IMR-90 (cell line): ENCODE measurements at regions not wholly inside any gene's neighbourhood (a gene's known extent, or its start where the extent isn't known, plus 50 kb on each side); places are given as distances from the start of the nearest gene placed in this dataset.

ENCODE experiments used
- ATAC-seq: fragments of 200-7000 bp; cut with Tn5 transposase; 2 replicates; pipeline ENCODE4 v1.9.1; 2020; ENCODE audit warnings: low read depth, mild to moderate bottlenecking, moderate library complexity
- BruUV-seq: library from RNA; stranded (reverse); fragments of 400-500 nt; replicated peaks from 2 replicates; lab custom pipeline; 2021; lab: Mats Ljungman, UMichigan
- CTCF ChIA-PET: fragments of 300-600 bp; formaldehyde crosslinking; extraction: SDS; loops from one replicate; lab custom pipeline; 2021; ENCODE audit warnings: antibody characterized with exemption; lab: Yijun Ruan, JAX
- POLR2A ChIA-PET: fragments of 300-600 bp; sonication (Branson Sonifier 250); formaldehyde crosslinking; loops from one replicate; lab custom pipeline; 2022; ENCODE audit warnings: antibody characterized with exemption; ENCODE audit not compliant: unreplicated experiment; lab: Charles Lee
- DNase-seq: peaks from one replicate; pipeline ENCODE4 v3.0.0; 2013
- H2AFZ ChIP-seq: replicated peaks from 2 replicates; pipeline ENCODE3; 2013; ENCODE audit warnings: low read length, mild to moderate bottlenecking; ENCODE audit not compliant: poor library complexity
- H2AK5ac ChIP-seq: 2 replicates; pipeline ENCODE4 v1.6.1; 2013; ENCODE audit warnings: low read depth, low read length, inconsistent platforms
- H2AK9ac ChIP-seq: replicated peaks from 2 replicates; pipeline ENCODE3; 2013; ENCODE audit warnings: mild to moderate bottlenecking, low read depth, low read length, moderate library complexity; ENCODE audit not compliant: poor library complexity
- H2BK120ac ChIP-seq: 2 replicates; pipeline ENCODE4 v1.6.1; 2013; ENCODE audit warnings: low read depth, low read length, inconsistent platforms
- H2BK15ac ChIP-seq: 3 replicates; pipeline ENCODE4 v1.6.1; 2013; ENCODE audit warnings: low read depth, low read length, inconsistent platforms
- H2BK20ac ChIP-seq: 2 replicates; pipeline ENCODE4 v1.6.1; 2013; ENCODE audit warnings: low read depth, mild to moderate bottlenecking, inconsistent platforms, low read length, moderate library complexity
- H2BK5ac ChIP-seq: 2 replicates; pipeline ENCODE4 v1.6.1; 2013; ENCODE audit warnings: mild to moderate bottlenecking, low read depth, low read length, inconsistent platforms; ENCODE audit not compliant: poor library complexity, severe bottlenecking
- H3K14ac ChIP-seq: replicated peaks from 2 replicates; pipeline ENCODE4 v1.6.1; 2013; ENCODE audit warnings: low read depth, low read length, inconsistent platforms
- H3K18ac ChIP-seq: 2 replicates; pipeline ENCODE4 v1.6.1; 2013; ENCODE audit warnings: low read depth, low read length, control low read depth
- H3K23ac ChIP-seq: 2 replicates; pipeline ENCODE4 v1.6.1; 2013; ENCODE audit warnings: low read depth, low read length, inconsistent platforms
- H3K27ac ChIP-seq: 2 replicates; pipeline ENCODE4 v1.5.1; 2013; ENCODE audit warnings: mild to moderate bottlenecking, control low read depth, low read length; ENCODE audit not compliant: insufficient read depth
- H3K27me3 ChIP-seq: 2 replicates; pipeline ENCODE4 v1.6.1; 2013; ENCODE audit warnings: low read length; ENCODE audit not compliant: control insufficient read depth, insufficient read depth
- H3K36me3 ChIP-seq: 2 replicates; pipeline ENCODE4 v1.6.1; 2013; ENCODE audit warnings: low read length, mixed read lengths; ENCODE audit not compliant: control insufficient read depth, insufficient read depth
- H3K4ac ChIP-seq: 2 replicates; pipeline ENCODE4 v1.6.1; 2013; ENCODE audit warnings: low read depth, low read length, inconsistent platforms
- H3K4me1 ChIP-seq: 2 replicates; pipeline ENCODE4 v1.6.1; 2013; ENCODE audit warnings: low read length, mixed read lengths; ENCODE audit not compliant: control insufficient read depth, insufficient read depth
- H3K4me2 ChIP-seq: 2 replicates; pipeline ENCODE4 v1.6.1; 2013; ENCODE audit warnings: low read depth, mild to moderate bottlenecking, control low read depth, low read length, moderate library complexity
- H3K4me3 ChIP-seq: 2 replicates; pipeline ENCODE4 v1.5.1; 2013; ENCODE audit warnings: low read depth, mild to moderate bottlenecking, control low read depth, low read length, moderate library complexity; ENCODE audit not compliant: insufficient read depth
- H3K56ac ChIP-seq: 2 replicates; pipeline ENCODE4 v1.6.1; 2013; ENCODE audit warnings: low read length, inconsistent platforms; ENCODE audit not compliant: insufficient read depth; ENCODE audit errors: extremely low read depth
- H3K79me1 ChIP-seq, 2 experiments: 2 replicates each; pipeline ENCODE4 v1.6.1; 2013; ENCODE audit warnings: low read length in 2 of 2, inconsistent platforms in 1 of 2, low read depth in 1 of 2
- H3K9ac ChIP-seq: 2 replicates; pipeline ENCODE4 v1.6.1; 2013; ENCODE audit warnings: low read depth, low read length, control low read depth
- H3K9me1 ChIP-seq: 2 replicates; pipeline ENCODE4 v1.6.1; 2013; ENCODE audit warnings: low read length, inconsistent platforms; ENCODE audit not compliant: insufficient read depth
- H3K9me3 ChIP-seq: 2 replicates; pipeline ENCODE4 v1.6.1; 2013; ENCODE audit warnings: low read length; ENCODE audit not compliant: control insufficient read depth, insufficient read depth
- H4K20me1 ChIP-seq: 2 replicates; pipeline ENCODE4 v1.6.1; 2013; ENCODE audit warnings: low read length, inconsistent platforms; ENCODE audit not compliant: insufficient read depth
- H4K5ac ChIP-seq: 2 replicates; pipeline ENCODE4 v1.6.1; 2013; ENCODE audit warnings: mild to moderate bottlenecking, low read depth, low read length, control low read depth
- H4K8ac ChIP-seq, 2 experiments: 2 replicates each; pipeline ENCODE4 v1.6.1; 2013; ENCODE audit warnings: low read depth in 2 of 2, low read length in 2 of 2, control low read depth in 1 of 2, inconsistent platforms in 1 of 2
- H4K91ac ChIP-seq: 2 replicates; pipeline ENCODE4 v1.6.1; 2013; ENCODE audit warnings: low read depth, low read length, inconsistent platforms; ENCODE audit not compliant: insufficient read depth
- CEBPB ChIP-seq: IDR thresholded peaks from 2 replicates; pipeline ENCODE4 v1.6.1; 2012; ENCODE audit warnings: low read depth, low read length, improper control_type of control experiment
- CHD1 ChIP-seq: IDR thresholded peaks from 2 replicates; pipeline ENCODE4 v1.6.1; 2012; ENCODE audit warnings: low read depth, low read length, improper control_type of control experiment
- CTCF ChIP-seq: conservative IDR thresholded peaks from 2 replicates; pipeline ENCODE4 v1.5.1; 2012; ENCODE audit warnings: mild to moderate bottlenecking, low read depth, low read length, improper control_type of control experiment
- FOS ChIP-seq: fragments of 150-350 bp; IDR thresholded peaks from 2 replicates; pipeline ENCODE4 v1.6.1; 2016; ENCODE audit warnings: low read depth, low read length
- MAFK ChIP-seq: IDR thresholded peaks from 2 replicates; pipeline ENCODE4 v1.6.1; 2012; ENCODE audit warnings: low read depth, low read length, improper control_type of control experiment
- MAZ ChIP-seq: IDR thresholded peaks from 2 replicates; pipeline ENCODE4 v1.6.1; 2012; ENCODE audit warnings: low read depth, mild to moderate bottlenecking, low read length, improper control_type of control experiment, moderate library complexity, borderline replicate concordance
- MXI1 ChIP-seq: IDR thresholded peaks from 2 replicates; pipeline ENCODE4 v1.6.1; 2012; ENCODE audit warnings: low read depth, mild to moderate bottlenecking, low read length, moderate library complexity, borderline replicate concordance
- NFE2L2 ChIP-seq: fragments of 150-350 bp; IDR thresholded peaks from 2 replicates; pipeline ENCODE4 v1.6.1; 2016; ENCODE audit warnings: low read depth, mild to moderate bottlenecking, low read length
- POLR2A ChIP-seq: IDR thresholded peaks from 2 replicates; pipeline ENCODE4 v1.6.1; 2012; ENCODE audit warnings: mild to moderate bottlenecking, low read depth, low read length
- RAD21 ChIP-seq: IDR thresholded peaks from 2 replicates; pipeline ENCODE4 v1.6.1; 2012; ENCODE audit warnings: low read length, improper control_type of control experiment
- RCOR1 ChIP-seq: IDR thresholded peaks from 2 replicates; pipeline ENCODE4 v1.6.1; 2012; ENCODE audit warnings: mild to moderate bottlenecking, low read length, improper control_type of control experiment; ENCODE audit not compliant: insufficient replicate concordance
- RFX5 ChIP-seq: IDR thresholded peaks from 2 replicates; pipeline ENCODE4 v1.8.0; 2012; ENCODE audit warnings: low read depth, mild to moderate bottlenecking, low read length, moderate library complexity
- SMC3 ChIP-seq: fragments of 150-350 bp; IDR thresholded peaks from 2 replicates; pipeline ENCODE4 v1.6.1; 2016; ENCODE audit warnings: low read depth, mild to moderate bottlenecking, antibody characterized with exemption, low read length, moderate library complexity
- USF2 ChIP-seq: fragments of 150-350 bp; IDR thresholded peaks from 2 replicates; pipeline ENCODE4 v1.6.1; 2017; ENCODE audit warnings: mild to moderate bottlenecking, antibody characterized with exemption, low read length, low read depth
- WGBS, 2 experiments: methylation state at CpG; one replicate each; pipeline versions ENCODE4 v1.1.5 to v1.1.7; 2013; ENCODE audit warnings: missing lambda C conversion rate in 2 of 2; ENCODE audit not compliant: insufficient read length in 1 of 2; ENCODE audit errors: extremely low coverage in 2 of 2; 5-methylcytosine and 5-hydroxymethylcytosine counted together
- dilution Hi-C: fragments of 300-500 bp; cut with HindIII; formaldehyde crosslinking; loops from one replicate; pipeline ENCODE4 v1.14.3; 2018; ENCODE audit warnings: low sequenced_read_pairs; ENCODE audit not compliant: unreplicated experiment
- in situ Hi-C: fragments of 300-500 bp; cut with MboI; formaldehyde crosslinking; loops from 3 replicates; pipeline ENCODE4 v1.14.3; 2019; ENCODE audit warnings: low sequenced_read_pairs, inconsistent platforms, mixed read lengths
- intact Hi-C: fragments of 100-400 bp; cut with micrococcal nuclease; formaldehyde crosslinking; loops from 2 replicates; pipeline ENCODE4 v1.10.0; 2022
- TF ChIP-seq, protein P1 (sequence below): fragments of 150-350 bp; IDR thresholded peaks from 2 replicates; pipeline ENCODE4 v1.6.1; 2016; ENCODE audit warnings: low read depth, mild to moderate bottlenecking, low read length, moderate library complexity, borderline replicate concordance

- Histone ChIP-seq H3K36me3 (no peaks in the 10 kb centered on the region), H4K91ac (no peak overlapping the region), H4K5ac (no peak overlapping the region), H3K9me1 (no peaks in the 10 kb centered on the region), H4K20me1 (peaks cover 10% of the 10 kb centered on the region; the same call in 1 of the 2 replicates), H2BK120ac (no peak overlapping the region), H2BK20ac (no peak overlapping the region; the same call in 1 of the 2 replicates), H2AFZ (no peak overlapping the region), H3K56ac (no peak overlapping the region), H3K18ac (no peak overlapping the region), H3K4me3 (no peak overlapping the region), H3K27ac (no peak overlapping the region), H3K14ac (no peak overlapping the region), H2BK15ac (no peak overlapping the region), H3K4me1 (peaks cover 4% of the 10 kb centered on the region), H3K9me3 (no peaks in the 10 kb centered on the region; the same call in 1 of the 2 replicates), H2AK5ac (no peak overlapping the region), H2AK9ac (no peak overlapping the region), H3K79me1 (no peaks in the 10 kb centered on the region), H3K23ac (no peak overlapping the region), H3K4ac (no peak overlapping the region), H3K27me3 (peaks cover 37% of the 10 kb centered on the region), H3K9ac (no peak overlapping the region), H3K4me2 (no peak overlapping the region), H2BK5ac (no peak overlapping the region), H4K8ac (no peak overlapping the region)
- intact Hi-C loops (no loop called here), in situ Hi-C loops (no loop called here), dilution Hi-C loops (no loop called here)
- TF ChIP-seq USF2, result no peak
- TF ChIP-seq NFE2L2, result no peak
- TF ChIP-seq CHD1, result no peak
- no peak for TF ChIP-seq FOS
- TF ChIP-seq RAD21, result no peak
- TF ChIP-seq MAZ, result no peak
- TF ChIP-seq MXI1, result no peak
- TF ChIP-seq RCOR1, result no peak
- no peak for TF ChIP-seq CTCF
- TF ChIP-seq MAFK, result no peak
- no peak for TF ChIP-seq SMC3
- TF ChIP-seq POLR2A, result no peak
- TF ChIP-seq RFX5, result no peak
- TF ChIP-seq CEBPB, result no peak
- TF ChIP-seq, protein P1, sequence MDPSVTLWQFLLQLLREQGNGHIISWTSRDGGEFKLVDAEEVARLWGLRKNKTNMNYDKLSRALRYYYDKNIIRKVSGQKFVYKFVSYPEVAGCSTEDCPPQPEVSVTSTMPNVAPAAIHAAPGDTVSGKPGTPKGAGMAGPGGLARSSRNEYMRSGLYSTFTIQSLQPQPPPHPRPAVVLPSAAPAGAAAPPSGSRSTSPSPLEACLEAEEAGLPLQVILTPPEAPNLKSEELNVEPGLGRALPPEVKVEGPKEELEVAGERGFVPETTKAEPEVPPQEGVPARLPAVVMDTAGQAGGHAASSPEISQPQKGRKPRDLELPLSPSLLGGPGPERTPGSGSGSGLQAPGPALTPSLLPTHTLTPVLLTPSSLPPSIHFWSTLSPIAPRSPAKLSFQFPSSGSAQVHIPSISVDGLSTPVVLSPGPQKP, result no peak
- no CpG with 5 or more reads among the region's 3 CpGs for WGBS, 2 experiments
- ChIA-PET CTCF (no interaction called here), POLR2A (no interaction called here)
- ATAC-seq (no peak), DNase-seq (peak; percentile 7)
- no TSS peak for BruUV-seq
Observed at GRCh38 chr3:197392961-197393360, 94.5 kb upstream of the DLG1 start.
